Lung (tissue), 11 donors: ENCODE measurements at regions not wholly inside any gene's neighbourhood (a gene's known extent, or its start where the extent isn't known, plus 50 kb on each side); places are given as distances from the start of the nearest gene placed in this dataset.

Experiments
- ATAC-seq: fragments of 200-7000 bp; cut with Tn5 transposase; one replicate; pipeline ENCODE4 v1.9.1; 2020; ENCODE audit warnings: moderate number of reproducible peaks; ENCODE audit not compliant: insufficient read depth, low FRiP score
- DNase-seq, 3 donors: peaks; one replicate each; pipeline ENCODE4 v3.0.0-alpha.2; 2013 to 2017
- H3K27ac ChIP-seq, 2 donors: one replicate each; pipeline ENCODE4 v1.5.1; 2013; ENCODE audit warnings: mild to moderate bottlenecking in 2 of 2, moderate library complexity in 2 of 2, control low read depth in 1 of 2, inconsistent platforms in 1 of 2, low read depth in 1 of 2, low read length in 1 of 2
- H3K27me3 ChIP-seq, 3 donors: one replicate each; pipeline ENCODE4 v1.5.1; 2013; ENCODE audit warnings: low read length in 2 of 3; ENCODE audit not compliant: control insufficient read depth in 3 of 3, insufficient read depth in 3 of 3
- H3K36me3 ChIP-seq, 4 donors: one replicate each; pipeline ENCODE4 v1.5.1; 2013; ENCODE audit warnings: low read length in 4 of 4, mild to moderate bottlenecking in 1 of 4, moderate library complexity in 1 of 4; ENCODE audit not compliant: control insufficient read depth in 4 of 4, insufficient read depth in 4 of 4
- H3K4me1 ChIP-seq, 5 donors: one replicate each; pipeline ENCODE4 v1.5.1; 2013; ENCODE audit warnings: low read length in 5 of 5, mild to moderate bottlenecking in 2 of 5, moderate library complexity in 1 of 5; ENCODE audit not compliant: control insufficient read depth in 5 of 5, insufficient read depth in 5 of 5
- H3K4me3 ChIP-seq: one replicate; pipeline ENCODE4 v1.5.1; 2013; ENCODE audit warnings: mild to moderate bottlenecking, control low read depth, moderate library complexity
- H3K9ac ChIP-seq, 2 donors: one replicate each; pipeline ENCODE4 v1.5.1; 2013; ENCODE audit warnings: low read length in 2 of 2, control low read depth in 1 of 2; ENCODE audit not compliant: insufficient read depth in 1 of 2
- H3K9me3 ChIP-seq, 4 donors: one replicate each; pipeline ENCODE4 v1.5.1; 2013; ENCODE audit warnings: low read length in 3 of 4, mild to moderate bottlenecking in 1 of 4, moderate library complexity in 1 of 4; ENCODE audit not compliant: control insufficient read depth in 4 of 4, insufficient read depth in 3 of 4
- CTCF ChIP-seq: IDR thresholded peaks from 2 replicates; pipeline ENCODE4 v1.5.1; 2012; ENCODE audit warnings: mild to moderate bottlenecking; ENCODE audit errors: control extremely low read depth, extremely low read depth
- WGBS, 2 donors: extraction: QIAGEN DNeasy Blood & Tissue Kit; methylation state at CpG; one replicate each; pipeline ENCODE4 v1.1.7; 2013; 5-methylcytosine and 5-hydroxymethylcytosine counted together
- donor health status: control.
- donor health status: control.
- donor health status: Bipolar disorder and iron deficiency.
- donor health status: healthy.
- donor health status: DM: yes; HTN: yes; CAD: no.

- Histone ChIP-seq H3K4me1 (no peaks in the 10 kb centered on the region), H3K9ac (no peak overlapping the region), H3K27ac (no peak overlapping the region), H3K27me3 (no peaks in the 10 kb centered on the region), H3K36me3 (no peaks in the 10 kb centered on the region), H3K9me3 (no peaks in the 10 kb centered on the region), H3K4me3 (no peak overlapping the region)
- ATAC-seq (no peak), DNase-seq (no peak)
- WGBS, 2 donors, result 69 to 88% methylated on average over 5 of the region's 5 CpGs
- TF ChIP-seq CTCF, result no peak
These were observed 860.7 kb downstream of the PCDH19 start for GRCh38 chrX:99549381-99549780.

GRCh38 chrX:99522450-99522849, 887.6 kb downstream of the PCDH19 start:
- no peak for ATAC-seq
- TF ChIP-seq CTCF, result no peak
- Histone ChIP-seq H3K9ac (no peak overlapping the region), H3K27me3 (no peaks in the 10 kb centered on the region), H3K36me3 (no peaks in the 10 kb centered on the region), H3K4me1 (no peaks in the 10 kb centered on the region), H3K27ac (no peak overlapping the region), H3K4me3 (no peak overlapping the region), H3K9me3 (no peaks in the 10 kb centered on the region)
- DNase-seq, result no peak

- Histone ChIP-seq H3K4me1 (no peaks in the 10 kb centered on the region), H3K36me3 (no peaks in the 10 kb centered on the region), H3K9me3 (no peaks in the 10 kb centered on the region), H3K27ac (no peak overlapping the region), H3K27me3 (peaks cover 0 to 3% (median 0%) of the 10 kb centered on the region in 3 donors), H3K4me3 (no peak overlapping the region), H3K9ac (no peak overlapping the region)
- no peak for ATAC-seq
- no peak for DNase-seq
- no peak for TF ChIP-seq CTCF
These were observed 902.3 kb downstream of the PCDH19 start for GRCh38 chrX:99507768-99508167.

GRCh38 chrX:99495453-99495852, 914.6 kb downstream of the PCDH19 start:
- ATAC-seq (no peak), DNase-seq (no peak)
- H3K27ac ChIP-seq, result no peak overlapping the region
- H3K9me3 ChIP-seq, result peaks cover 0 to 12% (median 0%) of the 10 kb centered on the region in 4 donors
- H3K36me3 ChIP-seq, result no peaks in the 10 kb centered on the region
- WGBS, 2 donors, result 71 to 87% methylated on average over 2 of the region's 2 CpGs
- H3K4me3 ChIP-seq, result no peak overlapping the region
- no peaks in the 10 kb centered on the region for H3K4me1 ChIP-seq
- H3K27me3 ChIP-seq, result no peaks in the 10 kb centered on the region
- no peak for TF ChIP-seq CTCF
- H3K9ac ChIP-seq, result no peak overlapping the region
